Stimulated activated CD8-positive, alpha-beta memory T cell treated with anti-CD3 and anti-CD28 coated beads, Interleukin-2, amount 100 ng/mL, for 1 hour (primary cell): ENCODE measurements at regions not wholly inside any gene's neighbourhood (a gene's known extent, or its start where the extent isn't known, plus 50 kb on each side); places are given as distances from the start of the nearest gene placed in this dataset.

ENCODE experiments used
- DNase-seq, 2 donors: peaks; one replicate each; pipeline ENCODE4 v3.0.0-alpha.2; 2020; ENCODE audit warnings: low read depth in 2 of 2

GRCh38 chr9:109945573-109945972 lies 165.6 kb downstream of the PALM2AKAP2 start:
- no peak for DNase-seq

DNA sequence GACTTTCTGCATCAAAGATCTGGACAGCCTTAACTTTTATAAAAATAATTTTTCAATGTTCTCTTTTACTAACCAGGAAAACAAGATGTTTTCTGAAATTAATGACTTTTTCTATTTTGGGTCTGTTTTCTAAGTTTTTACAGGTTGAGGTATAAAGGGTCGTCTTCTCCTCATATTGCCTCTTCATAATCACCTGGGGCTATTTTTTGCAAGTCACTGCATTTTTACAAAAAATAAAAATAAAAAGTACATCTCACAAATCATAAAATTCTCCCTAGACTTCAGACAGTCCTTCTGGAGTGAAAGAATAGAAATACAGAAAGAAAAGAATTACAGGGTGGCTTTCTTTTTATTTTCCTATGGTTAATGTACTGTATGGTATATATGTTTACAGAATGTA lies 168.5 kb downstream of the PALM2AKAP2 start:
- no peak for DNase-seq

DNA sequence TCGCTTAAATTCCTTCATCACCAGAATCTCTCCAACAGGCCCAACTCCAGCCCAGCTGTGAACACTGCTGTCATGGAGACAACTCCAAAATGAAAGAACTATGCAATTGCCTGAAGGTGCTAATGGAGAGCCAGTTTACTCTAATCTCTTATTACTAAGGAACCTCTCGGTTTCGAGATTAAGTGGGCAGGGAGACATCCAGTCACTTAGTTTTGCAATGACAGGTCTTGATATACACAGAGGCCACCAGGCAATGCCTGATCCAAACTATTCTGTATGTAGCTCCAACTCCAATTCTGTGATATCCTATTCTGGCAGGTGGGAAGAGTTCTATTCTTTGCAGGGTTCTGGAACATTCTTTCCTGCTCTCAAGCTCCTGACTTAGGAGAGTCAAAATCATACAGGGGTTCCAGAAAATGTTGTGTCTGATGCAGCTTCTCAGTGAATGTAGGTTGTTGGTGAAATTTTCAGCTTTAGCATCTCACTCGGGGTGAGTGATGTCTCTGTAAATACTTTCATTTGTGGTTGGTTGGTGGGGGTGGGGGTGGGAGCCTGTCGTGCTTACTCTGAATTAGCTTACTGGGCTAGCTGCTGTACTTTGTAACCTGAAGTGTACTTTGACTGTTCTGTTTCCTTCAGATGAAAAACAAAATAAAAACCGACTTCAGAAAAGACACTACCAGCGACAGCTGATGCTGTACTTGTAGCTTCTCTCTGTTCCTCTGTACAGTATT lies 170.9 kb downstream of the PALM2AKAP2 start:
- DNase-seq = no peak

DNA sequence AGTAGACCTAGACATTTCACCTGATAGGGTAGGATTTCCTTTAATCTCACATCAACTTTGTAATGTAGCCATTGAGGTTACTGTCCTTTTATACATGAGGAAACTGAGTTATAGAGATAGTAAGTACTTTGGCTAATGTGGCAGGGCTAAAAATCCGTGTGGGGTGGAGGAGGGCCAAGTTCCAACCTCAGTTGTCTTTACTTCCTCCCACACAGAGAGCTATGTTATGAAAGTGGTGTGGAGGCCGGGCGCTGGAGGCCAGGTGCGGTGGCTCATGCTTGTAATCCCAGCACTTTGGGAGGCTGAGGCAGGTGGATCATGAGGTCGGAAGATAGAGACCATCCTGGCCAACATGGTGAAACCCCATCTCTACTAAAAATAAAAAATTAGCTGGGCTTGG lies 173.3 kb downstream of the PALM2AKAP2 start:
- no peak for DNase-seq

GRCh38 chr9:109953813-109954497 lies 174.0 kb downstream of the PALM2AKAP2 start:
- DNase-seq = no peak

DNA sequence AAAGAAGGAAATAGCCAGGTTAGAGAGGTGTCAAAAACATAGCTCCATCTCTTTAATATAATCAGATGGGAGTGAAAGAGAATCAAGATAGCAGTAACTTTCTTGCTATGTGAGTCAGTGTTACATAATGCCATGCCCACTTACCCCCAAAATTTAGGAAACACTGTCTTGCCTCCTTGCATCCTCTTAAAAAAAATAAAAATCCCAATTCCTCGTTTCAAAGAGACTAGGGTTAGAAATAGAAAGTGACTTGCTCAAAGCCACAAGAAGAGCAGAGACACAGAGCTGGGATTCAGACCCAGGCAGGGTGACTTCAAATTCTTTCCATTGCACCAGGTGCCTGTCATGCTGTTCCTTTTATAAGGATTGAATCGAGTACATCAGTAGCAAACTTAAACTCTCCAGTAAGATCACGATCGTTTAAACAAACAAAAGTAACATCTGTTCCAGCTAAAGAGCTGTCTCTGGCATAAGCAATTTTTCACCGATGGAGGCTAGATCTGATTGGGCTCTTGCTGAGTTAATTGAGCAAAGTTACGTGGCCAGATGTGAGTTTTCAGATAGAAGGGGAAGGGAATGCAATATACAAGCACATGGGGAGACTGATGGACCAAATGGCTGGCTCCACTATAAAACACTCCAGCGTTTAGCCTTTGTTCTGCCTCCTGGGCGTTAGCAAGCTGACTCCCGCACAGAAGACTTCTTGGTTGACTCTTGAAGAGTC lies 176.9 kb downstream of the PALM2AKAP2 start:
- no peak for DNase-seq

DNA sequence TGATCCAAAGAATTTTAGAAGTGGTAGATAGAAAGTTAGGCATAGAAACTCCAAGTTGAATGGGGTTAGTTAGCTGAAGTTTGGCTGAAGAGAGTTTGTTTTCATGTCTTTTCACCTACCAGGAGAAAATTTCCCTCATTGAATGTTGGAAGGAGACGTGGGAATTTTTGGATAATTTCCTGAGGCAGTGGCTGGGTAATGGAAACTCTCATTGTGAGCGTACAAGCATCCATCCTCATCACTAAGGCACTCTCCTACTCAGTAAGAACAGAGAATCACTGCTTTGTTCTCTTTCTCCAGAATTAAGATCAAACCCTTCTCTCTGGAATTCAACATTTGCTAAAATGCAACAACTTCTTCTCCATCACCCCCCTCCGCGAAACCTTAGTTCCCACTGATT lies 179.7 kb downstream of the PALM2AKAP2 start:
- no peak for DNase-seq

GRCh38 chr9:109961626-109962025 lies 181.6 kb downstream of the PALM2AKAP2 start:
- DNase-seq = no peak

GRCh38 chr9:109962215-109962614 lies 182.2 kb downstream of the PALM2AKAP2 start:
- DNase-seq = no peak

GRCh38 chr9:109963079-109963478 lies 183.1 kb downstream of the PALM2AKAP2 start:
- DNase-seq = no peak

GRCh38 chr9:109966643-109967368 lies 186.8 kb downstream of the PALM2AKAP2 start:
- no peak for DNase-seq

- DNase-seq = no peak
Observed at GRCh38 chr9:109967651-109968642, 187.9 kb downstream of the PALM2AKAP2 start.

DNA sequence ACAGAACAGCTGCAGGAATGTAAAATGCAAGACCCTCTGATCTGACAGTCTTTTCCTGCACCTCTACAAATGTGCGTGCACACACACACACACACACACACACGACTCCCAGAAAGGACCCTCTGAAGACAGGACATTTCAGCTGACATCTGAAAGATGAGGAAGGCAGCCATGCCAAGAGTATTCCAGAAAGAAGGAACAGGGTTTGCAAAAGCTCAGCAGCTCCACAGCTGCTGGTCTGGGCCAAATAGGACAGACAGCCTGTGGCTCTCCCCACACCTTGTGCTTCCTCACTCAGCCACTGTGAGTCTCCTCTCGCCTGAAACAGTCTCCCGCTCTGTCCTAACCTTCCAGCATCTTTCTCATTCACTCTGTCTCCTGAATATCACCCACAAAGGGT lies 189.0 kb downstream of the PALM2AKAP2 start:
- no peak for DNase-seq

DNA sequence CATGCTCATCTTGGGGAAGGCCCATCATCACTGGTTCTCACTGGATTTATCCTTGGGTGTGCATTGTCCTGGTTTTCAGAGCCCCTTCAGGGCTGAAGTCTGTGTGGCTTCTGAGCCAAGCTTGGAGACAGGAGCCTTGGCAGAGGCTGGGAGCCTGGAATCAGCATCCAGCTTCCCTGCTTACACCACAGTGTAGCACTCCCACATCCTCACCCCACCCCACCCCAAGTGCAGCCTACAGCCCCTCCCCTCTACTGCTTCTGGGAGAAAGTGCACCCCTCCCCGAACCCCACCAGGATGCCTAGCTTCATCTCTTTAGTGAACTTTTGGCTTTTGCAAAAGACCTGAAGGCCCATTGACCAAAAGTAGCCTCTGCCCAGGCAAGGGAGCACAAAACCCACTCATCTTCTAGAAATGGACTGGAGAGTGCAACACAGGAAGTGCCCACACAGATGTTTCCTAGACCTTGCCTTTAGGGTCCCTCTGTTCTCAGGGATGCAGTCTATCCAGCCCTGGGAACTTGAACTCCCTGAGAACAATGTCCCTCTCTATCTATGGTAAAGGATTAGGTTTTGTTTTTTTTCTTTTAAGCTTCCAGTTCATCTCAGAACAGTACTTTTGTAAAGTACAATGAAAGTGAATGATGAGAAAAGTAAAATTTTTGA lies 189.7 kb downstream of the PALM2AKAP2 start:
- no peak for DNase-seq

GRCh38 chr9:109971226-109971625 lies 191.2 kb downstream of the PALM2AKAP2 start:
- DNase-seq = no peak

DNA sequence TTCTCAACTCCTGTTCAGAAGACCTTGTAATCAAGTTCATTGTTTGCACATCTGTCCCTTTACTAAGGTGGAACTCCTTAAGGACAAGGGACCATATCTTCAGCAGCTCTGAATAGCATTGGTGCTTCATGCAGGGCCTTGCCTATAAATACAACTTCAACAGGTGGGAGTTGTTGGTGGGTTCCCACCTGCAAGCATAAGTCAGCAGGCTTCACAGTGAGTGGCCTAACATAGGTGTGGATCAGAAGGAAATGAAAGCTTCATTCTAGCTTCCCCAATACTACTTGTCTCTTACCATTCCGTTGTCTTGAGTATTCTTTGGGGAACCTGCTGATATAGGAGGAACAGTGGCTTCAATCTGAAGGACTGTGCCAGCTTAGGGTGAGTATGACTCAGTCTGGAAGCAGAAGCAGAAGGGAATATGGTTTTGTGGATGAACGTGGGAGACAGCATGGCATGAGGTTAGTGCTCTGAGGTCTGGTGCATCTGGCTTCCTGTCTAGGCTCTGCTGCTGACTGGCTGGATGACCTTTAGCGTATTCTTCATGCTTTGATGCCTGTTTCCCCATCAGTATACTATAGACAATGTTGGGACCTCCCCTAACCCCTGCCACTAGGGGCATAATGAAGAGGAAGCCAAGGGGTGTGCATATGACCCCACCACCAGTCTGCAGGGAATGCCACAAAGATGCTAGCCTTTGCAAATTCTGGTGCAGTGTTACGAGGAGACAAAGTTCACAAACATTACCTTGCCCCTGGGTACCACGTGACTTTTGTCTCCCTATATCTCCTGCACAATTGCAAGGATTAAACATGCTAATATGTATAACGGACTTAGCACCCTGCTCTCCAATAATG lies 192.3 kb downstream of the PALM2AKAP2 start:
- no peak for DNase-seq

DNA sequence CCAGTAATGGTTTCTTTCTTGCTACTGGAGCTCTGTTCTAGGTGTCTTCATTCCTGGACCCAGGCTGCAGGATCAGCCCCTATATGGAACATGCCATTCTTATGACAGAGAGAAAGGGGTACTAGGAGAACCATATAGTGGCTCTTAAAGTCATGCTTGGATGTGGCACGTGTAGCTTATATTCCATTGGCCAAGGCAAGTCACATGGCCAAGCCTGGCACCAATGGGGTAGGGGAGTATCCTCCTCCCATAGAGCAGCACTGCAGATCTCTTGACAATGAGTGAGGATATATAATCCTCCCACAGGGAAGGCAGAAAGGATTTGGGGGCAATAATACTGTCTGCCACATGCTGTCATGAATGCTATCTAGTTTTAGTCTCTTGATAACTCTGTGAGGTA lies 193.3 kb downstream of the PALM2AKAP2 start:
- DNase-seq = no peak

- DNase-seq = no peak
Observed at GRCh38 chr9:109974143-109974917, 194.3 kb downstream of the PALM2AKAP2 start.

DNA sequence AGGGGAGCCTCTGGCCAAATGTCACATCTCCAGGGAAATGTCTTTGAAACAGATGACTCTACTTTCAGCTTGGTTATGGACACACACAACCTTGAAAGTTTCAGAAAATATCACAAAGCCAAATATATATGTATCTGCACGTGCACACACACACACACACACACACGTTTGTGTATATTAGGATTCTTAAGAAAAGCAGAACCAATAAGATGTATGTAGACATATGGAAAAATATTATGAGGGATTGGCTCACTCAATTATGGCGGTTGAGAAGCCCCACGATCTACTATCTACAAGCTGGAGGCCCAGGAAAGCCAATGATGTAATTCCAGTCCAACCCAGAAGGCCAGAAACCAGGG lies 194.9 kb downstream of the PALM2AKAP2 start:
- DNase-seq = no peak
